ENCODE measurements at regions not wholly inside any gene's neighbourhood (a gene's known extent, or its start where the extent isn't known, plus 50 kb on each side); places are given as distances from the start of the nearest gene placed in this dataset.

DNA sequence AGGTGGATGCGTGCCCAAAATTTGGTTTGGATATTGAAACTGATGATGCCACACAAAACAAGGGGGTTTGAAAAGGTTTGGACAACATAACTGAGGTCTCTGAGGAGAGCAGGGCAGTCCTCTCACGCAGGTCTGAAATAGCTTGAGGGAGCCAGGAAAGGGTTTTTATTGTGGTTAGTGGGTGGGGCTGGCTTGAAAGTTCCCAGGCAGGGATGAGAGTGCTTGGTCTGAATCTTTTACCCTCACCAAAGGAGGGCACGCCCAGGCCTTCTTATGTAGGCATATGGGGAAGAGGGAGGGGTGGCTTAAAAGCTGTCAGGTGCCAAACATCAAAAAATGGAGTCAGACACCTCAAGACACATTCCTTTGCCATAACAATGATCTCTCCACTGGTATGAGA, 493.1 kb upstream of the CCDC196 start:
- Mint-ChIP-seq H3K9me3 (peaks cover 11% of the 10 kb centered on the region), H3K27me3 (ENCODE audit: low read depth, poor library complexity) (peaks cover 7% of the 10 kb centered on the region), H3K36me3 (ENCODE audit: low read depth) (peaks cover 2% of the 10 kb centered on the region), H3K4me3 (no peak overlapping the region), H3K4me1 (peaks cover 5% of the 10 kb centered on the region), H3K27ac (no peak overlapping the region)
- TF ChIP-seq, protein P1, sequence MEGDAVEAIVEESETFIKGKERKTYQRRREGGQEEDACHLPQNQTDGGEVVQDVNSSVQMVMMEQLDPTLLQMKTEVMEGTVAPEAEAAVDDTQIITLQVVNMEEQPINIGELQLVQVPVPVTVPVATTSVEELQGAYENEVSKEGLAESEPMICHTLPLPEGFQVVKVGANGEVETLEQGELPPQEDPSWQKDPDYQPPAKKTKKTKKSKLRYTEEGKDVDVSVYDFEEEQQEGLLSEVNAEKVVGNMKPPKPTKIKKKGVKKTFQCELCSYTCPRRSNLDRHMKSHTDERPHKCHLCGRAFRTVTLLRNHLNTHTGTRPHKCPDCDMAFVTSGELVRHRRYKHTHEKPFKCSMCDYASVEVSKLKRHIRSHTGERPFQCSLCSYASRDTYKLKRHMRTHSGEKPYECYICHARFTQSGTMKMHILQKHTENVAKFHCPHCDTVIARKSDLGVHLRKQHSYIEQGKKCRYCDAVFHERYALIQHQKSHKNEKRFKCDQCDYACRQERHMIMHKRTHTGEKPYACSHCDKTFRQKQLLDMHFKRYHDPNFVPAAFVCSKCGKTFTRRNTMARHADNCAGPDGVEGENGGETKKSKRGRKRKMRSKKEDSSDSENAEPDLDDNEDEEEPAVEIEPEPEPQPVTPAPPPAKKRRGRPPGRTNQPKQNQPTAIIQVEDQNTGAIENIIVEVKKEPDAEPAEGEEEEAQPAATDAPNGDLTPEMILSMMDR (IDR thresholded peaks at IDR 0.05) = no peak
- DNase-seq = no peak

GRCh38 chr14:65993996-65994395, 492.2 kb upstream of the CCDC196 start:
- peaks cover 7% of the 10 kb centered on the region for H3K36me3 Mint-ChIP-seq (ENCODE audit: low read depth)
- peaks cover 20% of the 10 kb centered on the region for H3K9me3 Mint-ChIP-seq
- H3K27me3 Mint-ChIP-seq (ENCODE audit: low read depth, poor library complexity) = peaks cover 7% of the 10 kb centered on the region
- no peak for DNase-seq
- TF ChIP-seq, protein P1 (IDR thresholded peaks at IDR 0.05) = no peak
- H3K4me1 Mint-ChIP-seq = peaks cover 5% of the 10 kb centered on the region
- H3K4me3 Mint-ChIP-seq = no peak overlapping the region
- H3K27ac Mint-ChIP-seq = no peak overlapping the region

DNA sequence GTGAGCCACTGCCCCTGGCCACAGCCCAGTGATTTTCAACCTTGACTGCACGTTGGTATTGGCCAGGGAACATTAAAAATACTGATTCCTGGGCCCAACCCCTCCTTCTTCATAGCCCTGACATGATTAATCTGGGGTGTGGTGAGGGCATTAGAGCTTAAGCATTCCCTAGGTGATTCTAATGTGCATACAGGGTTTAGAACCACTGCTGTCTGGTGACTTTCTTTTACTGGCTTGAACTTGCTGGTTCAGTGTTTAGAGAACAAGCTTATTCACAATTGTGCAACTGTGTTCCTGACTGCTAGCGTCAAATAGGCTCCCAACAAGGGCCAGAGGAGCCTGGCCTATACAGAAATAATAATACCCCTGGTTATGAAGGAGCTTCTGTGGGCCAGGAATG, 488.8 kb upstream of the CCDC196 start:
- Mint-ChIP-seq H3K9me3 (peaks cover 48% of the 10 kb centered on the region), H3K27ac (no peak overlapping the region), H3K36me3 (ENCODE audit: low read depth) (peaks cover 32% of the 10 kb centered on the region), H3K27me3 (ENCODE audit: low read depth, poor library complexity) (peaks cover 7% of the 10 kb centered on the region), H3K4me3 (no peak overlapping the region), H3K4me1 (peaks cover 5% of the 10 kb centered on the region)
- DNase-seq = no peak
- TF ChIP-seq, protein P1 (IDR thresholded peaks at IDR 0.05) = no peak

GRCh38 chr14:65999865-66000264, 486.3 kb upstream of the CCDC196 start:
- Mint-ChIP-seq H3K27me3 (ENCODE audit: low read depth, poor library complexity) (peaks cover 4% of the 10 kb centered on the region), H3K4me1 (peaks cover 10% of the 10 kb centered on the region), H3K4me3 (no peak overlapping the region), H3K36me3 (ENCODE audit: low read depth) (peaks cover 32% of the 10 kb centered on the region), H3K27ac (no peak overlapping the region), H3K9me3 (peaks cover 55% of the 10 kb centered on the region)
- DNase-seq = no peak
- TF ChIP-seq, protein P1 (IDR thresholded peaks at IDR 0.05) = no peak

- H3K27ac Mint-ChIP-seq = no peak overlapping the region
- TF ChIP-seq, protein P1 (IDR thresholded peaks at IDR 0.05) = no peak
- H3K4me1 Mint-ChIP-seq = peaks cover 14% of the 10 kb centered on the region
- H3K4me3 Mint-ChIP-seq = no peak overlapping the region
- peaks cover under 1% of the 10 kb centered on the region for H3K27me3 Mint-ChIP-seq (ENCODE audit: low read depth, poor library complexity)
- H3K9me3 Mint-ChIP-seq = peaks cover 62% of the 10 kb centered on the region
- H3K36me3 Mint-ChIP-seq (ENCODE audit: low read depth) = peaks cover 32% of the 10 kb centered on the region
- no peak for DNase-seq
These were observed 485.4 kb upstream of the CCDC196 start for GRCh38 chr14:66000766-66001165.

DNA sequence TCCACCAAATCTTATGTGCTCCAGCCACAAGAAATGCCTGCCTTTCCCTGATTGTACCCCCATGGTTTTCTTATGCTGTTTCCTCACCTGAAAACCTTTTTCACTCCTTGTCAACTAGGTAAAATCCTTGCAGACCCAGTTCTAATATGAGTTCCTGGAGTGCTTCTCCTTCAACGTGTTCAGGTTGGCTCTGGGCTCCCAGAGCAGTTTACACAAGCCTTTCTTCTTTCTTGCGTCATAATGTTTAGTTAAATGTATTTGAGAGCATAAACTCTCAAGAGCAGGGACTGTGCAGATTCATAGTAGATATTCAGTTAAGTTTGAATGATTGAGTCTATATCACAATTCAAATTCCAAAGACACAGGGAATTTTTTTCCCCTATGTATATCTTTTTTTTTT, 484.8 kb upstream of the CCDC196 start:
- Mint-ChIP-seq H3K9me3 (peaks cover 60% of the 10 kb centered on the region), H3K27me3 (ENCODE audit: low read depth, poor library complexity) (no peaks in the 10 kb centered on the region), H3K27ac (no peak overlapping the region), H3K4me3 (no peak overlapping the region), H3K4me1 (peaks cover 19% of the 10 kb centered on the region), H3K36me3 (ENCODE audit: low read depth) (peaks cover 32% of the 10 kb centered on the region)
- TF ChIP-seq, protein P1 (IDR thresholded peaks at IDR 0.05) = no peak
- no peak for DNase-seq
